ENCODE measurements at regions not wholly inside any gene's neighbourhood (a gene's known extent, or its start where the extent isn't known, plus 50 kb on each side); places are given as distances from the start of the nearest gene placed in this dataset.
"Not testable (repeated sequence)": the region's sequence is repeated elsewhere in the genome, so short reads cannot be mapped to it uniquely, and the experiment has no call there.

DNA sequence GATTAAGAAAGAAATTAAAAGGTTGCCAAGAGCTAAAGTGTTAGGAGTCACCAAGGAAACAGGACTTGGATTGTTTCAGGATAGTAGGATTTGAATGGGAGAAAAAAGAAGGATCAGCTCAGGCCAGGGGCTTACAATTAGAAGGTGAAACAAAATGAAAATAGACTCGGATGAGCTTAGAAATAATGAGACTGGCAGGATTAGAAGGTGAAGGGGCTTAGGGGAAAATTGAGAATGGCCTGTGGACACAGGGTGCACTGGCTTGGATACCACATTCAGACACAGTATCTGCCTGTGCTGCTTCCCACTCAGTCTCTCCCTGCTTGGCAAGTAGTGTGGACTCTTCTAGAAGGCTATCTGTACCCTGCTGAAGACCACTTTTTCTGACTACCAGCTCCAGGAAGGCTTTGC is 206.1 kb upstream of the ATP10A start:
- no peak for FAIRE-seq

DNA sequence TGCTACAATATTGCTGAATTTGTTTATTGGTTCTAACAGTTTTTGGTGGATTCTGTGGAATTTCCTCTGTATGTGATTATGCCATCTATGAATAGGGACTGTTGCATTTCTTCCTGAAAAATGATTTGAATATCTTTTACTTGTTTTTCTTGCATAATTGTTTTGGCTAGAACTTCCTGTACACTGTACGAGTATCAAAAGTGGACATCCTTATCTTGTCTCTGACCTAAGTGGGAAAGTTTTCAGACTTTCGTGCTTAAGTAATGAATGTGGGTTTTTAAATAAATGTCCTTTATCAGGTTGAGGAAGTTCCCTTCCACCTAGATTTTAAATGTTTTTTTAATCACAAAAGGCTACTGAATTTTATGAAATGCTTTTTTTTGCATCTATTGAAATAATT is 203.8 kb upstream of the ATP10A start:
- FAIRE-seq = no peak

DNA sequence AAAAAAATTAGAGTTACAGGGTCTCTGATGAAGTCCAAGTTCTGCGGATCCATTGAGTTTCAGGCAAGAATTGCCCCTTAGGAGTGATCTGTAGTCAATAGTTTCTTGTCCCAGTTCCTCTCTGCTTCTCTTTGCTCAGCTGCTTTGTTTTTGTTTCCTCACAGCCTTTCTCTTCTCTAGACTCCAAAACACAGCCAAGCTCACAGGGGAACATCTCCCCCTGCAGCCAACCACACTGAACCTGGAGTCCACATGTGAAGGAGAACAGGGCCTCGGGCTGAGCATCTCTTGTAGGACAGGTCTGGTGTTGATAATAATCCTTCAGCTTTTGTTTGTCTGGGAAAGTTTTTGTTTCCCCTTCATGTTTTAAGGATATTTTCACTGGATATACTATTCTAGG is 202.6 kb upstream of the ATP10A start:
- no peak for FAIRE-seq

DNA sequence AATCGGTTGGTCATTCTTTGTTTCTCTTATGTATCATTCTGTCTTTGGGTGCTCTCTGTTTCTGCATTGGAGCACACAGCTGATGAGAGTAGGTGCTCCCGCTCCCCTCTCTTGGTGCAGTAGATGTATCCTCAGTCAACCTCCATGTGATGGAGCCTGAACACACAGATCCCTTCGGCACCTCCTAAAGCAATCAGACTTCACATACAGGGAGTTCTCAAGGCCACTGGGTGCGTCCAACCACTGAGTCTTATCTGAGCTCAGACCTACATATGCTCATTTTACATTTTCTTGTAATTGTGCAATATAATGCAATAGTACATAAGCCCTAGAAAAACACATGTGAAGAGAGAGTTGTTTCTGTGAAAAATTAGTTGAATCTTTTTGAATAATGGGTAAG is 198.1 kb upstream of the ATP10A start:
- FAIRE-seq = no peak

DNA sequence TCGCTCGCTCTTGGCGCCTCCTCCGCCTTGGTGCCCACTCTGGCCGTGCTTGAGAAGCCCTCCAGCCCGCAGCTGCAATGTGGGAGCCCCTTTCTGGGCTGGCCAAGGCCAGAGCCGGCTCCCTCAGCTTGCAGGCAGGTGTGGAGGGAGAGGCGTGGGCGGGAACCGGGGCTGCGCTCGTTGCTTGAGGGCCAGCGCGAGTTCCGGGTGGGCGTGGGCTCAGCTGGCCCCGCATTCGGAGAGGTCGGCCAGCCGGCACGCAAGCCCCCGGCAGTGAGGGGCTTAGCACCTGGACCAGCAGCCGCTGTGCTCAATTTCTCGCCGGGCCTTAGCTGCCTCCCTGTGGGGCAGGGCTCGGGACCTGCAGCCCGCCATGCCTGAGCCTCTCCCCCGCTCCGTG is 193.6 kb upstream of the ATP10A start:
- not testable (repeated sequence) for FAIRE-seq

DNA sequence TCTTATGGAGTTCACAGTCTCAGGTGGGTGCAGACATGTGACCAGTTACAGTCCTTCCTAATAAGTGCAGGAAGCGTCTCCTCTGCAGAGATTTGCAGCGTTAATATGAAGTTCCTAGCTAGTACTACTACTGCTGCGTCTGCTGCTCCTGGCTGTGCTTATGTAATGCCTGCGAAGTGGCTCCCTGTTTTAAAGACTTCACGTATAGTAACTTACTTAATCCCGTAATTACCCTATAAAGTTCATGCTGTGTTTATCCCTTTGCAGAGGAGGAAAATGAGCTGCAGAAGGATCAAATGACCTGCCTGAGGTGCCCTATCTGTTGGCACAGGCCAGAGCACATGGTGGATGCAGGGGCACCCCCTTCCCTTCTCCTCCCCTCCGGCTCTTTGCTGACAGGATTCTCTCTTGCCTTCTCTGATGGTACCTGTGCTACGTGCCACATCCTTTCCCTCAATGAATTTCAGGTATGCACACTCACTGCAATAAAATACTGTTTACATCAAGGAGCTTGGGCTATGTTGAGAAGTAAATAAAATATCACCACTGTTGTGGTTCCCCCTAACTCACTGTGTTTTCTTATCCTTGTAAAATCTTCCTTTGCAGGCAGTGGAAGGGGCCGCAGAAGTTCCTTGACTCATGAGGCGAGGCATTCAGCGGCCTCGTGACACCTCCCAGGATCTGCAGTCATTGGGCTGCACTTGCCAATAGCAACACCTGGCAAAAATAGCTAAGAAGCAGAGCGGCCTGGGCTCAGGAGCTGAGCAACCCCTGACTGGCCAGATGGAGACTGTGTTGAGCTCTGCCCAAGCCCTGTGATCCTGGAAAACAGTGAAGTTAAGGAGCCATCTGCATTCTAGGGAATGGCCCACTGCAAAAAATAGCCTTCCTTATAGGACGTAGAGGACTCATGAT is 188.9 kb upstream of the ATP10A start:
- peak; percentile 99 for FAIRE-seq

DNA sequence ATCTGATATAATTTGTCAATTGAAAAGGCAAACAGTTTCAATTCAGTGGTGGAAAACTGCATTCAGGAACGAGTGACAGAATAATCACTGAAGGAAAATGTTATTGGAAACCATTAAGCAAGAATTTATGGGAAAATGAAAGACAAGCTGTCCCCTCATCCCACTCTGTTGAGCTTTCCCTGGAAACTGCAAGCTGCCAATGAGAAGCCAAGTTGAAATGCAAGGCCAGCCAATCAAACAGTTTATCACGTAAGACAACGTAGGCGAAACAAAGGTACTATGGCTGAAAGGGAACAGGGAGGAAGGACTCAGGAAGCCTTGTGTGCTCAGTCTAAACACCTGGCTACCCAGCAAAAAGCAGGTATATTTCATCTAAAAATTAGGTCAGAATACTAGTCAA is 187.9 kb upstream of the ATP10A start:
- FAIRE-seq = peak; percentile 98

DNA sequence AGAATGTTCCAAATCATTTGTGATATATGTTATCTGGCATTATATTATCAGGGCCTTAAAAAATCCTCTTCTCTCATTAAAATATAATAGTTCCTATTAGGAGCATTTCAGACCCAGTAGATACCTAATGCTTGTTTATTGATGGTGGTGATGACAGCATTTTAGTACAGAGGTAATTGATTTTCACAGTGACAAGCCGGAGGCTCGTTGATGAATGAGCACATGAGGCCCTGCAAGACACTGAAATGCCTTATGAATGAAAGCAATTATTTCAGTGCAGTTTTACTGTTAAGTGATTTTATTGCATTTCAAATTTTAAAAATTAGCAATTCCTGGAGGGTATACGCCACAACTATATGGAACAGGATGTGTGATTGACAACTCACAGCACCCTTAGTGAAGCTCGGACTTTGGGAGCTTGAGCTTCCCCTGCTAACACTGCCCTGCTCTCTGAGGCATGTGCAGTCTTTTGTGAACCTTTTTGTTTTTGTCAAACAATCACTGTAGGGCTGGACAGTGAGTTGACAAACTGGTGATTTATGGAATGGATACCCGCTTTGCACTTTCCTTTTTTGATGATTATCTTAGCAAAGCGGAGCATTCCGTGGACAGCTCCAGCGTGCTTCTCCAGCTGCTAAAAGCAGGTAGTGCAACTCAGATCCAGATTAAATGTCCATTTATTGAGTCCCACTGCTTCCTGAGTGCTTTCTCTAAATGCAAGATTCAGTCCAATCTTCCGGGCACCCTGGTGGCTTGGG is 187.0 kb upstream of the ATP10A start:
- no peak for FAIRE-seq

DNA sequence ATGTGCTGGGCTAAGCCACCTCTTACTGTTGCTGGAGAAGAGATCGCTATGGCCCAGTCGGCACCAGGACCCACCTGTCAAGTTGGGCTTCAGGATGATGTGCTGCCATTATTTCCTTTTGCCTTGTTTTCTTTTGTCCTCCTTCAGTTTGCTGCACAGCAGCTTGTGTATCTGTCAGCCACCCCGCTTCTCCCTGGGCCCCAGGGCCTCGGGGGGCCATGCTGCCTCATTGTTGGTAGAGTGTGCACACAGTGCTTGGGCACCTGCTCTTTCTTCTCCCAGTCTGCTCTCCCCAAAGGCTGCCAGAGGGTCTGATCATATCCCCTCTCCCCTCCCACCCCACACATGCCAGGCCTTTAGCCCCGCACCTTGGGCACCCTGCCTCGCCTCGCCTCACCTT is 185.5 kb upstream of the ATP10A start:
- FAIRE-seq = no peak

DNA sequence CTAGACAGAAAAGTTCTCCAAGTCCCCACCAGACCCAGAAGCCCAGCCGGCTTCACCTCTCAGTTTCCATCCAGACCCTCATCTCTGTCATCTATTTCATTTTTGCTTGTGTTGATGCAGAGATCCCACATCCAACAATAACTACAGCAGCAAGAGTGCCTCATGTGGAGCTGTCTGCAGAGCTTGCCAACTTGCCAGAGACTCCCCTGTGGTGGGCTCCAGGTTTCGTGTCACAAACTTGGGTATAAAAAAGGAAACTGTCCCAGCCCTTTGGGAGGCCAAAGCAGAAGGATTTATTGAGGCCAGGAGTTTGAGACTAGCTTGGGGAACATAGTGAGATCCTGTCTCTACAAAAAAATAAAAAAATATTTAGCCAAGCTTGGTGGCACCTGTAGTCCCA is 182.4 kb upstream of the ATP10A start:
- FAIRE-seq = no peak

DNA sequence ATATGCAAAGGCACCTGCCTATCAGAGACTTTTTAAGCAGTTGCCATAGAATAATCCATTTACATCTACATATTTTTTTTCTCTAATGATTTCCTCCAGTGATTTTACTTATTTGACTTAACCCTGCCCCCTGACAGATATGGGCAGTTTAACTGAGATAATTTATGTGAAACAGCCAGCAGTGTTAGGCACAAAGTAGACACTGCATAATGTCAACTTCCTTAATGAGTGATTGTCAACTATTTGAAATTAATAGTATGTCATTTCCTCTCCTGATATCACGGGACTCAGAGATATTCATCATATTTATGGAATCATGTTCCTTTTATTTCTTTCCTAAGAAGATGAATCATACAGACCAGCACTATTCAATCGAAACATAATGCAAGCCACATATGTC is 179.9 kb upstream of the ATP10A start:
- FAIRE-seq = no peak

DNA sequence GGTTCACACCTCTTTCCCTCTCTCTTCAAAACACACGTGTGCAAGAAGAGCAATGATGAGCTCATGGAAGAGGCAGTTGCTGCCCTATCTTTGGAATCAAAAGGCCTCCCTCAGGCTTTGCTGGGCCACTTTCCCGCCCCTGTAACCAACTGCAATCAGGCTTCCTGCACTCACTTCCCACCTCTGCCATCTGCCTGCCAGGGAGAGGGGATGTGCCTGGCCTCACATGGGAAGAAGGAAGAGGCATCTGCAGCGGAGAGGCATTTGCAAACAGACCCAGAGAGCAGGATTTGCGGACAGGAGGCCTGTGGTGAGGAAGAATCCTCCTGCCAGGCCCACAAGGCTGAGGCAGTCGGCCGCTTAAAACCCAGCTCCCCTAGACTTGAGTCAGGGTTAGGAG is 175.6 kb upstream of the ATP10A start:
- FAIRE-seq = no peak

DNA sequence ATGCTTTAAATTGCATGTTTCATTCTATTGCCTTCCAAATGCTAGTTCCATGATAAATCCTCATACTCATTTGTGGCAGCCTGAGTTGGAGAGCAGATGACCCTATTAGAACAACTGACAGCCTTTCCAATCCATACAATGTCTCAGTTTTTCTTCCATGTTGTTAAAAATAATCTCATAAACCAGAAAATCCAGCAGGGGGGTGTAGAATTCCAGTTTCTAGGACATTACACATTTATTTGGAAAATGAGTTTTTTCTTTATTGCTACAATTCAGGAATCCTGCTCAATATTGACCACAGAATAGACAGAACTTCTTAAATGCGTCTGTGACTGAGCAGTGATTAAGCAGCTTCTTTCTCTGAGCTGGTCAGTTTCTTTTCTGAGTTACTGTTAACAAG is 174.2 kb upstream of the ATP10A start:
- peak; percentile 88 for FAIRE-seq

DNA sequence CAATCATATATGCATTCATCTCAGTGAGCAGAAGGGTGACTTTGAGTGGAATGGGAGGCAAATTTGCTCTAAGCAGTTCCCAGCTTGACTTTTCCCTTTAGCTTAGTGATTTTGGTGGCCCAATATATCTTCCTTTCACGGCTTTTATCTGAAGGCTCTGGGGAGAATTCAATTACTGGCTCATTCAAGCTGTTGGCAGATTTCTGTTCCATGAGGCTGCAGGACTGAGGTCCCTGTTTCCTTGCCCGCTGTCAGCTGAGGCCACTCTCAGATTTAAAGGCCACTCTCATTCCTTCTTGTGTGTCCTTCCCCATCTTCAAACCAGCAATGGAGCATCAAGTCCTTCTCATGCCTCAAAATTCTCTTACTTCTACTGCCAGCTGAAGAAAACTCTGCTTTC is 170.4 kb upstream of the ATP10A start:
- no peak for FAIRE-seq

DNA sequence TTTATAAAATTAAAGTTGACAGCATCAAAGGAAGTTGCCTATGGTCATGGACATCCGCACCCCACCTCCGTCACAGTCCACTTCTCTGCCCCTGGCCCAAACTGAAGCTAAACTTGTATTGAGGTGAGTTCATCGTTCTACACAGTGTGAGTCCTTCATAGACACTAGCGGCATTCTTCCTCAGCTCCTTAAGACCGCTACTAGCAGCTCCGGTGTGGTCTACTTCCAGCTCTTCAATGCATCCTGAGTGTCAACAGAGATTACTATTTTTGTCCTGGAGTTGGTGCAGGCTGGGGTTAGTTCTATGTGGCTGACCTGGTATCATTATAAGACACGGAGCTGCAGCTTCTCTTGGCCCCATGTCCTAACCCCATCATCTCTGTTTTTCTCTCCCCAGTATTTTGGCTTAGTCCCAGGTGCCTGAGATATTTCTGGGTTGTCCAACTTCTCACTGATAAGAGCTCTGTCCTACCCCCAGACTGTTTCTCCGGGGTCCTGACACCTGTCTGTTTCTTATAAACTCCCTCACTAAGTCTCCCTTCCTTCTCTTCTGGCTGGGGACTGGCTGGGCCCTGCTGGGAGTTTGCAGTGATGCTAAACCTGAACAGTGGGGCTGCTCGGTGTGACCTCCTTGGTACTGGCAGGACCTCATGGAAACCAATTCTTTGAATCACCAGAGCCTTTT is 169.2 kb upstream of the ATP10A start:
- no peak for FAIRE-seq

DNA sequence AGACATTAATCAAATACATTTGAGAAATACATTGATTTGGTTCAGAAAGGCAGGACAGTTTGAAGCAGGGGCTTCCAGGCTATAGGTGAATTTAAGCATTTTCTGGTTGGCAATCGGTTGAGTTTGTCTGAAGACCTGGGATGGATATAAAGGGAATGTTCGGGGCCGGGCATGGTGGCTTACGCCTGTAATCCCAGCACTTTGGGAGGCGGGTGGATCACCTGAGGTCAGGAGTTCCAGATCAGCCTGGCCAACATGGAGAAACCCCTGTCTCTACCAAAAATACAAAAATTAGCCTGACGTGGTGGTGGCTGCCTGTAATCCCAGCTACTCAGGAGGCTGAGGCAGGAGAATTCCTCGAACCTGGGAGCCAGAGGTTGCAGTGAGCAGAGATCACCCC is 166.5 kb upstream of the ATP10A start:
- FAIRE-seq = not testable (repeated sequence)

DNA sequence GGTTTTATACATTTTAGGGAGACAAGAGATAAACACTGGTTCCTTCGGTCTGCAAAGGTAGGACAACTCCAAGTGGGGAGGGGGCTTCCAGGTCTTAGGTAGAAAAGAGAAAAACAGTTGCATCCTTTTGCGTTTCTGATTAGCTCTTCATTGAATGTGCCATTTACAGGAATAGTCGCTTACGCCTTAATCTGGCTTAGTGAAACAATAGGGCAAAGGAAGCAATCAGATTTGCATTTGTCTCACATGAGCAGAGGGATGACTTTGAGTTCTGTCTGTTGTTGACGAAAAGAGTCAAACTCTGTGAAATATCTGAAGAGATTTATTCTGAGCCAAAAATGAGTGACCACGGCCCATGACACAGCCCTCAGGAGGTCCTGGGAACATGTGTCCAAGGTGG is 166.0 kb upstream of the ATP10A start:
- FAIRE-seq = no peak

DNA sequence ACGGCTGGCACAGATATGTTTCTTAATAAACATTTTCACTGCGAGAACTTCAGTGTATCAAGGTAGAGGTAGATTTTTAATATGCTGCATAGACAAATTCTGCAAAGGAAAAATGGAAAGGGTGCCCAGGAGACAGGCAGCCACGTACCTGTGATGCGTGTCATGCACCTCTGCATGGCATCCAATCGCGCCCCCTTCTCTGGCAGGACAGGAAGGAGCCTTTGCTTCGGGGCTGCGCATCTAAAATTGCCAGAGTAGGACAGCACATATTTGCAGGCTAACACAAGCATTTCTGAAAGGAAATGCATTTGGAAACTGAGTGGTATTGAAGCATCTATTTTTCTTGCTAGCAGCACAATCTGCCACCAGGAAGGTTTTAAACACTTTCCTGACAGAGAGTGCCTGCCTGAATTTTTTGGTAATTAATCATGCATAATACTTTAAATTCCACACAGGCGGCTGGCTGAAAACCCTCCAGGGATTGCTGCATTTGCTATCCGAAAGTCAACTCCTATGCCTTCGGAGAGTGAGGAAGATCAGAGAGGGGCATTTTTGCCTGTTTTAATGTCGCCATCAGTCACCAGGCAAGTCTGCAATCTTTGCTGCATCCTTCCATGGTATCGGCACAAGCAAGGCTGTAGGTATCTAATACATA is 165.1 kb upstream of the ATP10A start:
- FAIRE-seq = peak; percentile 86

DNA sequence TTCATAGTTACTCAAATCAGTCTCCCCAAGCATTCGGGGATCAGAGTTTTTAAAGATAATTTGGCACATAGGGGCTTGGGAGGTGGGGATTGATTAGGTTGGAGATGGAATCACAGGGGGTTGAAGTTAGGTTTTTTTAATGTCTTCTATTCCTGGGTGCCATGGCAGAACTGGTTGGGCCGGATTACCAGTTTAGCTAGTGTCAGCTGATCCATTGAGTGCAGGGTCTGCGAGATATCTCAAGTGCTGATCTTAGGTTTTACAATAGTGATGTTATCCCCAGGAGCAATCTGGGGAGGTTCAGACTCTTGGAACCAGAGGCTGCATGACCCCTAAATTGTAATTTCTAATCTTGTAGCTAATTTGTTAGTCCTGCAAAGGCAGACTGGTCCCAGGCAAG is 163.5 kb upstream of the ATP10A start:
- FAIRE-seq = not testable (repeated sequence)

DNA sequence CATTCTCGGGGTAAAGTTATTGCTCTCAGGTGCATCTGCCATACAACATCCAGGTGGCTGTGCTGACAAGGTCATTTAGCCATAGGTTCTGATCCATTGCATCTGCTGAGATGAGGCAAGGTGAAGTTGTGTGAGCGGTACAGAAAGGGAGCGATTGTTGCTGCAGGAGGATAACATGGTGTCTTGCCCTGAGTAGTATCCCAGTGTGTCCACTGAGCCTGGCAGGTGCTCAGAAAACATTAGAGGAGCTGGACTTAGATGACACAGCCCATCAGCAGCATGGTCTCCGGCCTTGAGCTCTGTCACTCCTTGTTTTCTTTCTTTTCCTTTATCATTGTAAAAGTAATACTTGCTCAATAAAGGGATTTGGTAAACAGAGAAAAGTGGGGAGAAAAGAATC is 161.1 kb upstream of the ATP10A start:
- FAIRE-seq = no peak

DNA sequence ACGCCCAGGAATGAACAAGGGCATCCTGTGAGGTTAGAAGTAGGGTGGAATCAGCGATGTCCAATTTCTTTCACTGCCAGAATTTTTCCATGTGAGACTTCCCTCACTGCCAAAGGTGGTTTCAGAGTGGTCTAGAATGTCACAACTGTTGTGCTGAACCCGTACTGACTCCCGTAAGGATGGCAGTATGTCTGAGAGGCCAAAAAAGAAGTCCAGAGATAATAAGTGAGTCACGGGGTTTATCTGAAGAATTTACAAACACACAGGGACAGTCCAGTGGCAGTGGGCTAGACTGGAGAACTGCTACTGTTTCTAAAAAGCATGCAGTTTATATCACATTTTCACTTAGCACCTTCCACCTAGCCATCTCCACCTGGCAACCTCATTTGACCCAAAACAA is 160.6 kb upstream of the ATP10A start:
- no peak for FAIRE-seq

DNA sequence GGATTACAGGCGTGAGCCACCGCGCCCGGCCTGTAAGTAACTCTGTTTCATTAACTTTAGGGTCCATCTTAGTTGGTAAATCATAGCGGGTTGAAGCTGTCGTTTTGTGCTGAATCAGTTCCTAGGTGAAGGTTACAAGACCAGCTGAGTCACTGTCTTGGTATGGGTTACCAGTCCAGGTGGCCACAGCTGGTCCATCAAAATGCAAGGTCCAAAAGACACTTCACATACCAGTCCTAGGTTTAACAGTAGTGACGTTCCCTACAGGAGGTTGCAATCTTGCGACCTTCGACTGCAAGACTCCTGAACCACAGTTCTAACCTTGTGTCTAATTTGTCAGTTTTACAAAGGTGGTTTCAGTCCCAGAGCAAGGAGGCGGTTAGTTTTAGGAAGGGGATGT is 160.1 kb upstream of the ATP10A start:
- no peak for FAIRE-seq

DNA sequence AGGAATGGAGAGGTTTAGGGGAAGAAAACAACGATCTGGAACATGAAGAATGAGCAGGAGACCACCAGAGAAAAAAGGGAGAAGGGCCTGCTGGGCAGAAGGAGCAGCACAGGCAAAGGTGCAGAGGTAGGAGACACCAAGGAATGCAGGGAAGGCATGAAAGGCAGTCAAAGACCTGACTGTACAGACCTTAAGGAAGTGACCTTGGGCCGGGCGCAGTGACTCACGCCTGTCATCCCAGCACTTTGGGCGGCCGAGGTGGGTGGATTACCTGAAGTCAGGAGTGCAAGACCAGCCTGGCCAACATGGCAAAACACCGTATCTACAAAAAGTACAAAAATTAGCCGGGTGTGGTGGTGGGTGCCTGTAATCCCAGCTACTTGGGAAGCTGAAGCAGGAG is 157.7 kb upstream of the ATP10A start:
- FAIRE-seq = no peak
